CD14-positive monocyte (primary cell): ENCODE measurements at regions not wholly inside any gene's neighbourhood (a gene's known extent, or its start where the extent isn't known, plus 50 kb on each side); places are given as distances from the start of the nearest gene placed in this dataset.

Source experiments
- DNase-seq, 3 donors: peaks; one replicate each; pipeline ENCODE4 v3.0.0-alpha.2; 2011 to 2022
- H2AFZ ChIP-seq: 2 replicates; pipeline ENCODE4 v1.6.0; 2012; ENCODE audit warnings: mild to moderate bottlenecking, low read depth, low read length, inconsistent platforms; ENCODE audit not compliant: insufficient read depth, poor library complexity, severe bottlenecking
- H3K27ac ChIP-seq, 2 donors: 1 replicate in 1 of 2; 2 replicates in 1 of 2; pipeline ENCODE4 v1.5.1; 2012 to 2013; ENCODE audit warnings: low read length in 2 of 2, control low read depth in 1 of 2, inconsistent platforms in 1 of 2, low read depth in 1 of 2, mild to moderate bottlenecking in 1 of 2
- H3K27me3 ChIP-seq, 2 donors: one replicate each; pipeline versions ENCODE4 v1.6.0 to v1.6.1; 2011 to 2013; ENCODE audit warnings: low read length in 2 of 2; ENCODE audit not compliant: control insufficient read depth in 2 of 2, insufficient read depth in 2 of 2
- H3K36me3 ChIP-seq, 2 donors: replicated peaks in 1 of 2; 1 replicate in 1 of 2; 2 replicates in 1 of 2; pipeline versions ENCODE4 v1.5.1 to v1.6.1; 2012 to 2013; ENCODE audit warnings: low read length in 2 of 2, control low read depth in 1 of 2, inconsistent platforms in 1 of 2, mild to moderate bottlenecking in 1 of 2; ENCODE audit not compliant: insufficient read depth in 2 of 2, control insufficient read depth in 1 of 2
- H3K4me1 ChIP-seq, 2 donors: 1 replicate in 1 of 2; 2 replicates in 1 of 2; pipeline versions ENCODE4 v1.5.1 to v1.6.1; 2012 to 2013; ENCODE audit warnings: low read length in 2 of 2, control low read depth in 1 of 2, inconsistent platforms in 1 of 2, mild to moderate bottlenecking in 1 of 2, moderate library complexity in 1 of 2; ENCODE audit not compliant: insufficient read depth in 2 of 2, control insufficient read depth in 1 of 2
- H3K4me2 ChIP-seq: replicated peaks from 2 replicates; pipeline ENCODE3; 2012; ENCODE audit warnings: low read length, moderate library complexity, mild to moderate bottlenecking; ENCODE audit not compliant: poor library complexity, severe bottlenecking; ENCODE audit errors: extremely low read depth
- H3K4me3 ChIP-seq, 3 experiments: fragments of 200-600 bp in 1 of 3; sonication (generic) in 1 of 3; replicated peaks in 1 of 3; 1 replicate in 2 of 3; 2 replicates in 1 of 3; pipeline ENCODE4 v1.5.1; 2011 to 2013; ENCODE audit warnings: low read length in 3 of 3, mild to moderate bottlenecking in 3 of 3, control low read depth in 2 of 3, low read depth in 2 of 3, inconsistent platforms in 1 of 3, moderate library complexity in 1 of 3
- H3K79me2 ChIP-seq: 2 replicates; pipeline ENCODE4 v1.6.0; 2012; ENCODE audit warnings: mild to moderate bottlenecking, control low read depth, inconsistent platforms, low read length, moderate library complexity; ENCODE audit not compliant: insufficient read depth
- H3K9ac ChIP-seq: 2 replicates; pipeline ENCODE4 v1.6.0; 2017; ENCODE audit warnings: low read length, mild to moderate bottlenecking; ENCODE audit not compliant: insufficient read depth, poor library complexity, severe bottlenecking
- H3K9me3 ChIP-seq, 2 donors: replicated peaks in 1 of 2; 1 replicate in 1 of 2; 2 replicates in 1 of 2; pipeline versions ENCODE4 v1.5.1 to v1.6.1; 2012 to 2013; ENCODE audit warnings: low read length in 2 of 2, control low read depth in 1 of 2; ENCODE audit not compliant: control insufficient read depth in 1 of 2, insufficient read depth in 1 of 2
- H4K20me1 ChIP-seq: 2 replicates; pipeline ENCODE4 v1.6.0; 2012; ENCODE audit warnings: mild to moderate bottlenecking, low read length, control low read depth, moderate library complexity; ENCODE audit not compliant: insufficient read depth
- H3K27ac Mint-ChIP-seq, 7 donors: one replicate each; pipeline ENCODE4 v1.8.0; 2020; ENCODE audit warnings: mild to moderate bottlenecking in 7 of 7, mixed read lengths in 7 of 7, moderate library complexity in 6 of 7, inconsistent platforms in 2 of 7
- H3K27me3 Mint-ChIP-seq, 3 donors: one replicate each; pipeline ENCODE4 v1.8.0; 2021 to 2022; ENCODE audit warnings: low read depth in 3 of 3, mild to moderate bottlenecking in 3 of 3, mixed read lengths in 3 of 3, moderate library complexity in 3 of 3, inconsistent platforms in 1 of 3
- H3K36me3 Mint-ChIP-seq, 2 donors: one replicate each; pipeline ENCODE4 v1.8.0; 2020; ENCODE audit warnings: mixed read lengths in 2 of 2, inconsistent platforms in 1 of 2, mild to moderate bottlenecking in 1 of 2
- H3K4me1 Mint-ChIP-seq: one replicate; pipeline ENCODE4 v1.8.0; 2020; ENCODE audit warnings: mild to moderate bottlenecking, mixed read lengths
- H3K4me3 Mint-ChIP-seq, 2 donors: one replicate each; pipeline ENCODE4 v1.8.0; 2020; ENCODE audit warnings: mild to moderate bottlenecking in 2 of 2, mixed read lengths in 2 of 2, moderate library complexity in 1 of 2
- H3K9me3 Mint-ChIP-seq, 7 donors: one replicate each; pipeline ENCODE4 v1.8.0; 2020 to 2022; ENCODE audit warnings: mixed read lengths in 7 of 7, mild to moderate bottlenecking in 6 of 7, moderate library complexity in 6 of 7, inconsistent platforms in 2 of 7
- WGBS: methylation state at CpG from one replicate; pipeline ENCODE4 v1.1.5; 2013; ENCODE audit warnings: missing lambda C conversion rate; ENCODE audit not compliant: insufficient coverage; 5-methylcytosine and 5-hydroxymethylcytosine counted together
- intact Hi-C, 2 donors: fragments of 100-400 bp; cut with micrococcal nuclease; formaldehyde crosslinking; loops; one replicate each; pipeline versions ENCODE4 v1.15.0 to v1.15.1; 2023
- TF ChIP-seq, protein P1 (sequence below): fragments of 200-600 bp; IDR thresholded peaks from one replicate; pipeline ENCODE4 v1.8.0; 2022; ENCODE audit warnings: antibody characterized with exemption, mild to moderate bottlenecking

DNA sequence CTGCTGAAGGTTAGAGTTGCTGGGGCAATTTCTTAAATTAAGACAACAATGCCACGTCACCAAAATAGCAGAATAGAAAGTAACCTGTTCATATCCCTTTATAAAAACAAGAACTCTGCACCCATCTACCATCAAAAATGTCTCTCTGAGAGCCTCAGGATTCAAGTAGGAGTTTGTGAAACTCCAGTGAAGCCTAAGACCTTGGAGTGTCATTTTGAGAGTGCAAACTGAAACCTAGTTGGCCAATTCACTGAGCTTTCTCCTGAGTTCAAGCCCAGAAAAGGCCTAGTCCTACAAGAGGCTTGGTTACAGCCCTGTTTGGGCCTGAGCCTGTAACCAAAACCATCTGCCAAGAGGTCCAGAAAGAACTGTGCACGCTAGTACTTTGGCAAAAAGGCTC is 335.1 kb downstream of the EFHB start:
- Histone ChIP-seq H3K9me3 (peaks cover 4 to 13% of the 10 kb centered on the region in 2 donors), H3K79me2 (no peaks in the 10 kb centered on the region), H3K4me2 (no peak overlapping the region), H3K27ac (no peak overlapping the region), H3K27me3 (no peaks in the 10 kb centered on the region), H3K9ac (no peak overlapping the region), H2AFZ (no peak overlapping the region), H3K4me1 (no peaks in the 10 kb centered on the region), H3K36me3 (no peaks in the 10 kb centered on the region), H3K4me3 (no peak overlapping the region), H4K20me1 (no peaks in the 10 kb centered on the region)
- Mint-ChIP-seq H3K27me3 (peaks cover 0 to 2% (median 0%) of the 10 kb centered on the region in 3 donors), H3K36me3 (no peaks in the 10 kb centered on the region), H3K9me3 (peaks cover 4 to 21% (median 10%) of the 10 kb centered on the region in 7 donors), H3K4me1 (no peaks in the 10 kb centered on the region), H3K27ac (no peak overlapping the region), H3K4me3 (no peak overlapping the region)
- WGBS, result 100% methylated on average over 1 of the region's 2 CpGs
- TF ChIP-seq, protein P1, sequence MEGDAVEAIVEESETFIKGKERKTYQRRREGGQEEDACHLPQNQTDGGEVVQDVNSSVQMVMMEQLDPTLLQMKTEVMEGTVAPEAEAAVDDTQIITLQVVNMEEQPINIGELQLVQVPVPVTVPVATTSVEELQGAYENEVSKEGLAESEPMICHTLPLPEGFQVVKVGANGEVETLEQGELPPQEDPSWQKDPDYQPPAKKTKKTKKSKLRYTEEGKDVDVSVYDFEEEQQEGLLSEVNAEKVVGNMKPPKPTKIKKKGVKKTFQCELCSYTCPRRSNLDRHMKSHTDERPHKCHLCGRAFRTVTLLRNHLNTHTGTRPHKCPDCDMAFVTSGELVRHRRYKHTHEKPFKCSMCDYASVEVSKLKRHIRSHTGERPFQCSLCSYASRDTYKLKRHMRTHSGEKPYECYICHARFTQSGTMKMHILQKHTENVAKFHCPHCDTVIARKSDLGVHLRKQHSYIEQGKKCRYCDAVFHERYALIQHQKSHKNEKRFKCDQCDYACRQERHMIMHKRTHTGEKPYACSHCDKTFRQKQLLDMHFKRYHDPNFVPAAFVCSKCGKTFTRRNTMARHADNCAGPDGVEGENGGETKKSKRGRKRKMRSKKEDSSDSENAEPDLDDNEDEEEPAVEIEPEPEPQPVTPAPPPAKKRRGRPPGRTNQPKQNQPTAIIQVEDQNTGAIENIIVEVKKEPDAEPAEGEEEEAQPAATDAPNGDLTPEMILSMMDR, result no peak
- intact Hi-C loops, result no loop called here
- DNase-seq, result no peak

DNA sequence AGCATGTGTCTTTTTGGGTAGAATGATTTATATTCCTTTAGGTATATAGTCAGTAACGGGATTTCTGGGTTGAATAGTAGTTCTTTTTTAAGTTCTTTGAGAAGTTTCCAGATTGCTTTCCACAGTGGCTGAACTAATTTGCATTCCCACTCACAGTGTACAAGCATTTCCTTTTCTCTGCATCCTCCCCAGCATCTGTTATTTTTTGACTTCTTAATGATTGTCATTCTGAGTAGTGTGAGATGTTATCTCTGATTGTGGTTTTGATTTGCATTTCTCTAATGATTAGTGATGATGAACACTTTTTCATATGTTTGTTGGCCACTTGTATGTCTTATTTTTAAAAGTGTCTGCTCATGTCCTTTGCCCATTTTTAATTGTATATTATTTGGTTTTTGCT is 337.6 kb downstream of the EFHB start:
- Histone ChIP-seq H3K4me3 (no peak overlapping the region), H3K9me3 (peaks cover 4 to 13% of the 10 kb centered on the region in 2 donors), H3K36me3 (no peaks in the 10 kb centered on the region), H3K27ac (no peak overlapping the region), H3K27me3 (no peaks in the 10 kb centered on the region), H2AFZ (no peak overlapping the region), H3K9ac (no peak overlapping the region), H3K4me1 (no peaks in the 10 kb centered on the region), H3K79me2 (no peaks in the 10 kb centered on the region), H4K20me1 (no peaks in the 10 kb centered on the region), H3K4me2 (no peak overlapping the region)
- no CpG with 5 or more reads among the region's 1 CpG for WGBS
- DNase-seq, result no peak
- Mint-ChIP-seq H3K9me3 (peaks cover 7 to 23% (median 11%) of the 10 kb centered on the region in 7 donors), H3K4me3 (no peak overlapping the region), H3K36me3 (no peaks in the 10 kb centered on the region), H3K4me1 (no peaks in the 10 kb centered on the region), H3K27ac (no peak overlapping the region), H3K27me3 (peaks cover 0 to 2% (median 0%) of the 10 kb centered on the region in 3 donors)
- intact Hi-C loops, result no loop called here
- TF ChIP-seq, protein P1, result no peak
